ENCODE measurements at regions not wholly inside any gene's neighbourhood (a gene's known extent, or its start where the extent isn't known, plus 50 kb on each side); places are given as distances from the start of the nearest gene placed in this dataset.

GRCh38 chr6:121615493-121615892, 180.0 kb downstream of the GJA1 start:
- TF ChIP-seq POLR2A (IDR thresholded peaks at IDR 0.05), result no peak
- TF ChIP-seq CTCF (IDR thresholded peaks at IDR 0.05), result peak in 1 of 6 experiments; percentile 12

Measured in thyroid gland (tissue), 4 donors.